Fibroblast of mammary gland (primary cell): ENCODE measurements at regions not wholly inside any gene's neighbourhood (a gene's known extent, or its start where the extent isn't known, plus 50 kb on each side); places are given as distances from the start of the nearest gene placed in this dataset.

Experiments used
- DNase-seq: peaks from one replicate; pipeline ENCODE4 v3.0.0-alpha.2; 2010; ENCODE audit warnings: low read depth
- H3K4me3 ChIP-seq: 2 replicates; pipeline ENCODE4 v1.5.1; 2011; ENCODE audit warnings: low read depth, mild to moderate bottlenecking, low read length, moderate library complexity; ENCODE audit not compliant: control insufficient read depth
- TF ChIP-seq, protein P1 (sequence below): conservative IDR thresholded peaks from 2 replicates; pipeline ENCODE4 v1.5.1; 2011; ENCODE audit warnings: low read depth, low read length, inconsistent platforms; ENCODE audit not compliant: control insufficient read depth, insufficient read depth

GRCh38 chr14:30287579-30288445, 271.1 kb upstream of the G2E3 start:
- TF ChIP-seq, protein P1, sequence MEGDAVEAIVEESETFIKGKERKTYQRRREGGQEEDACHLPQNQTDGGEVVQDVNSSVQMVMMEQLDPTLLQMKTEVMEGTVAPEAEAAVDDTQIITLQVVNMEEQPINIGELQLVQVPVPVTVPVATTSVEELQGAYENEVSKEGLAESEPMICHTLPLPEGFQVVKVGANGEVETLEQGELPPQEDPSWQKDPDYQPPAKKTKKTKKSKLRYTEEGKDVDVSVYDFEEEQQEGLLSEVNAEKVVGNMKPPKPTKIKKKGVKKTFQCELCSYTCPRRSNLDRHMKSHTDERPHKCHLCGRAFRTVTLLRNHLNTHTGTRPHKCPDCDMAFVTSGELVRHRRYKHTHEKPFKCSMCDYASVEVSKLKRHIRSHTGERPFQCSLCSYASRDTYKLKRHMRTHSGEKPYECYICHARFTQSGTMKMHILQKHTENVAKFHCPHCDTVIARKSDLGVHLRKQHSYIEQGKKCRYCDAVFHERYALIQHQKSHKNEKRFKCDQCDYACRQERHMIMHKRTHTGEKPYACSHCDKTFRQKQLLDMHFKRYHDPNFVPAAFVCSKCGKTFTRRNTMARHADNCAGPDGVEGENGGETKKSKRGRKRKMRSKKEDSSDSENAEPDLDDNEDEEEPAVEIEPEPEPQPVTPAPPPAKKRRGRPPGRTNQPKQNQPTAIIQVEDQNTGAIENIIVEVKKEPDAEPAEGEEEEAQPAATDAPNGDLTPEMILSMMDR, result no peak
- no peak for DNase-seq
- H3K4me3 ChIP-seq, result no peak overlapping the region

GRCh38 chr14:30290001-30290400, 269.0 kb upstream of the G2E3 start:
- TF ChIP-seq, protein P1, result no peak
- peak; percentile 14 for DNase-seq
- H3K4me3 ChIP-seq, result no peak overlapping the region

DNA sequence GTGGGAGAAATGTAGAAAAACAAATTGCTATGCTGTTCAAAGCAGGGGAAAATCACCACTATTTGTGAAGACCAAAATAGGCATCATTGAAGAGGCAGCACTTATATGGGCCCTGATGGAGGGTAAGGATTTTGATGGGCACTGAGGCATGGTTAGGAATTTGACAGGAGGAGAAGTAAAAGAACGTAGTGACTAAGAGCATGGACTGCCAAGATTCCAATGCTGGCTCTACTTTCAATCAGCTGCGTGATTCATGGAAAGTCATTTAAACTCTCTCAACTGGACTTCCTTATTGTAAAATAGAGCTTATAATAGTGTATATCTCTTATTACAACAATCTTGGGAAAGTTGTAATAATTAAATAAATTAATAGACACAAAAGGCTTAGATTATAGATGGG, 267.7 kb upstream of the G2E3 start:
- no peak overlapping the region for H3K4me3 ChIP-seq
- peak; percentile 86 for DNase-seq
- TF ChIP-seq, protein P1, result no peak

GRCh38 chr14:30292541-30292940, 266.4 kb upstream of the G2E3 start:
- no peak overlapping the region for H3K4me3 ChIP-seq
- TF ChIP-seq, protein P1, result no peak
- no peak for DNase-seq

- H3K4me3 ChIP-seq, result no peak overlapping the region
- TF ChIP-seq, protein P1, result no peak
- DNase-seq, result no peak
These were observed 263.0 kb upstream of the G2E3 start for GRCh38 chr14:30295980-30296379.

- H3K4me3 ChIP-seq, result no peak overlapping the region
- TF ChIP-seq, protein P1, result no peak
- no peak for DNase-seq
These were observed 262.0 kb upstream of the G2E3 start for GRCh38 chr14:30296931-30297405.
